ENCODE measurements at regions not wholly inside any gene's neighbourhood (a gene's known extent, or its start where the extent isn't known, plus 50 kb on each side); places are given as distances from the start of the nearest gene placed in this dataset.

- TF ChIP-seq POLR2A (IDR thresholded peaks at IDR 0.05), result no peak
- no peak for TF ChIP-seq CTCF (IDR thresholded peaks at IDR 0.05)
These were observed 67.5 kb upstream of the MEOX2 start for GRCh38 chr7:15753887-15754579.
